HAP-1 (cell line): ENCODE measurements at regions not wholly inside any gene's neighbourhood (a gene's known extent, or its start where the extent isn't known, plus 50 kb on each side); places are given as distances from the start of the nearest gene placed in this dataset.
"Not testable (repeated sequence)": the region's sequence is repeated elsewhere in the genome, so short reads cannot be mapped to it uniquely, and the experiment has no call there.

Source experiments
- DNase-seq, 2 experiments: peaks; one replicate each; pipeline ENCODE4 v3.0.0-alpha.2; 2016 to 2020; ENCODE audit warnings: low spot score in 2 of 2
- H3K27me3 ChIP-seq: fragments of 250-450 bp; sonication (Bioruptor Pico); 2 replicates; pipeline ENCODE4 v1.5.1; 2020; ENCODE audit warnings: low read depth, mild to moderate bottlenecking, moderate library complexity
- H3K36me3 ChIP-seq: fragments of 250-450 bp; sonication (Bioruptor Pico); replicated peaks from 2 replicates; pipeline ENCODE4 v1.5.1; 2020; ENCODE audit warnings: mild to moderate bottlenecking
- H3K4me1 ChIP-seq: fragments of 250-450 bp; sonication (Bioruptor Pico); 2 replicates; pipeline ENCODE4 v1.5.1; 2020; ENCODE audit warnings: mild to moderate bottlenecking
- H3K4me3 ChIP-seq: fragments of 250-450 bp; sonication (Bioruptor Pico); 2 replicates; pipeline ENCODE4 v1.5.1; 2020; ENCODE audit warnings: mild to moderate bottlenecking, moderate library complexity
- H3K9me3 ChIP-seq: fragments of 250-450 bp; sonication (Bioruptor Pico); 2 replicates; pipeline ENCODE4 v1.5.1; 2020; ENCODE audit warnings: mild to moderate bottlenecking, moderate library complexity
- in situ Hi-C: fragments of 300-500 bp; cut with MboI; formaldehyde crosslinking; loops from 3 replicates; pipeline ENCODE4 v1.14.3; 2020; ENCODE audit warnings: low sequenced_read_pairs, inconsistent platforms, mixed read lengths

DNA sequence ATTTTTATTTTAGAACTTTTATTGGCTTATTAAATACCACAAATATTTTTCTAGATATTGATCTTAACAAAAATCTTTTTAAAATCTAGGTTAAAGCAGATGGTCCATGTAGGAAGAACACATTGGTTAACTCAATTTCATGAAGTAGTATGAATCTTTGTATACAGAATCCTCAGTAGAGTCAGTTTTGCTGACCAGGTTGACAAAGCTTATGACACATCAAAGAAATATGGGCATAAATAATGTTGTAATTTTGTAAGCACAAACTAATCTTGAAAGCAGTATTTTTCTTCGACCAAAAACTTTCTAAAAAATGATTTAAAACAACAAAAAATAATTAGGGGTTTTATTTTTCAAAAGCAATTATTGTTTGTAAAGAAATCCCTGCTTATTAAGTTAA is 479.3 kb upstream of the PCDH10 start:
- no peaks in the 10 kb centered on the region for H3K36me3 ChIP-seq
- in situ Hi-C loops = no loop called here
- no peaks in the 10 kb centered on the region for H3K9me3 ChIP-seq
- DNase-seq = no peak
- no peaks in the 10 kb centered on the region for H3K4me1 ChIP-seq
- no peak overlapping the region for H3K4me3 ChIP-seq
- no peaks in the 10 kb centered on the region for H3K27me3 ChIP-seq

DNA sequence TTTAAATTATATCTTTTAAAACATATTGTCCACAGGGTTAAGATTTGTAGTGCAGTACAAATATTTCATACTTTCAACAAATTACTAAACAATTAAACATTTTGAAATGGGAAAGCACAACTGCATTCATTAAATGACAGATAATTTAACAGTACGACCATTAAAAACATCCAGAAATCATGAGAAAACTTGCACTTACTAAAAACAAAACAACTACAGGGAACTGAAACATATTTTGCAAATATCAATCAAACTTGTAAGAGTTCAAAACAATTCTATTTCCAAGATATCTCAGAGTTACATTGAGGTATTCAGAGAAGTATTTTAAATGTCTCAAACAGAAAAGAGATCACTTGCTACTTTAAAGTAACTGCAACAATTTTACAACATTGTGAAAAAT is 478.5 kb upstream of the PCDH10 start:
- H3K4me3 ChIP-seq = no peak overlapping the region
- no peaks in the 10 kb centered on the region for H3K27me3 ChIP-seq
- in situ Hi-C loops = no loop called here
- H3K4me1 ChIP-seq = no peaks in the 10 kb centered on the region
- no peaks in the 10 kb centered on the region for H3K9me3 ChIP-seq
- no peak for DNase-seq
- no peaks in the 10 kb centered on the region for H3K36me3 ChIP-seq

DNA sequence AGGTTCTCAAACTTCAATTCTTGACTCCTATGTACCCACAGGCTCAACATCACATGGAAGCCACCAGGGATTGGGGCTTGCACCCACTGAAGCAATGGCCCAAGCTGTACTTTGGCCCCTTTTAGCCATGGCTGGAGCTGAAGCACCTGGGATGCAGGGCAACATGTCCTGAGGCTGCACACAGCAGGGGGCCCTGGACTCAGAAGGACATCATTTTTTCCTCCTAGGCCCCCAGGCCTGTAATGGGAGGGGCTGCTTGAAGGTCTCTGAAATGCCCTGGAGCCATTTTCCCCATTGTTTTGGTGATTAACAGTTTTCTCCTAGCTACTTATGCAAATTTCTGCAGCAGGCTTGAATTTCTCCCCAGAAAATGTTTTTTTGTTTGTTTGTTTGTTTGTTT is 465.1 kb upstream of the PCDH10 start:
- no peaks in the 10 kb centered on the region for H3K36me3 ChIP-seq
- no peaks in the 10 kb centered on the region for H3K27me3 ChIP-seq
- H3K4me1 ChIP-seq = no peaks in the 10 kb centered on the region
- peak in 1 of 2 experiments; percentile 27 for DNase-seq
- 0 out of 2 replicates have a peak, but pooled peaks cover 2% of the 10 kb centered on the region for H3K9me3 ChIP-seq
- in situ Hi-C loops = no loop called here
- no peak overlapping the region for H3K4me3 ChIP-seq

DNA sequence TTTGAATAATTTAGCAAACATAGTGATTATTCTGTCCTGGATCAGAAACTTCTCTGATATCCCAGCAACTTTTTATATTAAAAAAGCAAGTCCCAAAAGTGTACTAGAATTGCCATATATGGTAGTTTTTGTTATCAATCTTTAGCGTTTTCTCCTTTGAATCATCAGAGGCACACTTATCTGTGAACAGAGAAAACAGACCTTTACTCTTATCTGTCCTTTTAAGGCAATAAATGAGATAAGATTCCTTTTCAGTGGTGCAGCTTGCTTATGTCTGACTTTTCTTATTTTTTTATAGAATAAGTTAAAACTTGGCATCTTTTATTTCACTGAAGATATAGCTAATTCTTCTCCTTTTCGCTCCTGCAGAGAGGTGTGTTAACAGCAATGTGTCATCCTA is 458.1 kb upstream of the PCDH10 start:
- Histone ChIP-seq H3K27me3 (no peaks in the 10 kb centered on the region), H3K9me3 (no peaks in the 10 kb centered on the region), H3K4me1 (no peaks in the 10 kb centered on the region), H3K4me3 (no peak overlapping the region), H3K36me3 (no peaks in the 10 kb centered on the region)
- no peak for DNase-seq
- in situ Hi-C loops = no loop called here

DNA sequence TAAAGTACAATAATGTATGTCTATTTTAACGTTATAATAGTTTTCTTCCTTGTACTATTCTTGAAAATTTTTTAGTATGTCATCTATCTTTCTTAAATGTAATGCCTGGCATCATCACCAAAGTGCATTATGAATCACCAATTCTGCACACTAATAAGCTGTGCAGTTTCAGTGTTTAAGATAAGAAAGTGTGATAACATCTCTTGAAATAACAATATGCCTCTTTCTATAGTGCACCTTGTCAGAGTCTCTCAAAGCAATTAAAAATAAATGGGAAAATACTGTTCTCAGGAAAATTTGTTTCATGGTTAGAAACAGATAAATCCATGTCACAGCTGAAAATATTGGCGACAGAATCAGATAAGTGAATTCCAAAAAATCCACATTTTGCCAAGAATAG is 457.4 kb upstream of the PCDH10 start:
- no peak for DNase-seq
- in situ Hi-C loops = no loop called here
- H3K36me3 ChIP-seq = no peaks in the 10 kb centered on the region

DNA sequence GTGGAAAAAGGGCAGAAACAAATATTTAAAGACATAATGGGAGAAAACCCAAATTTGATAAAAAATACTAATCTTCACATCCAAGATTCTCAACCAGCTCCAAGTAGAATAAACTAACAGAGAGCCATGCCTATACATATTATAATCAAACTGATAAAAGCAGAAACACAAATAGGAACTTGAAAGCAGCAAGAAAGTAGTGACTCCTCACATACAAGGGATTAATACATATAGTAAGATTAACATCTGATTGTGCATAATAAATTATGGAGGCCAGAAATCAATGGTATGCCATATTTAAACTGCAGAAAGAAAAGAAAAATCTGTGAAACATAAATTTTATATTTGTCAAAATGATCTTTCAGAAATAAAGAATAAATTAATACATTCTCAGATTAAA is 454.3 kb upstream of the PCDH10 start:
- Histone ChIP-seq H3K4me3 (no peak overlapping the region), H3K9me3 (no peaks in the 10 kb centered on the region), H3K27me3 (no peaks in the 10 kb centered on the region), H3K36me3 (no peaks in the 10 kb centered on the region), H3K4me1 (no peaks in the 10 kb centered on the region)
- no peak for DNase-seq
- in situ Hi-C loops = no loop called here

More for the DNA sequence above, 457.4 kb upstream of the PCDH10 start:
- Histone ChIP-seq H3K4me3 (no peak overlapping the region), H3K9me3 (no peaks in the 10 kb centered on the region), H3K4me1 (no peaks in the 10 kb centered on the region), H3K27me3 (no peaks in the 10 kb centered on the region)

DNA sequence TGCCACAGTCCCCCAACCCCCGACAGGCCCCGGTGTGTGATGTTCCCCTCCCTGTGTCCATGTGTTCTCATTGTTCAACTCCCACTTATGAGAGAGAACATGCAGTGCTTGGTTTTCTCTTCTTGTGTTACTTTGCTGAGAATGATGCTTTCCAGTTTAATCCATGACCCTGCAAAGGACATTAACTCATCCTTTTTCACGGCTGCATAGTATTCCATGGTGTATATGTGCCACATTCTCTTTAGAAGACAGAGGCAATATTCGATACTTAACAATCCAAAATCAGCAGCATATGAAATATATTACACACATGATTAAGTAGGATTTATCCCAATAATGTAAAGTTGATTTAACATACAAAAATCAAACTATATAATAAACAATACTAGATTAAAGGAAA is 451.6 kb upstream of the PCDH10 start:
- H3K9me3 ChIP-seq, H3K36me3 ChIP-seq, in situ Hi-C loops, H3K4me3 ChIP-seq, DNase-seq, H3K27me3 ChIP-seq: not testable (repeated sequence)
- peaks cover 14% of the 10 kb centered on the region for H3K4me1 ChIP-seq

DNA sequence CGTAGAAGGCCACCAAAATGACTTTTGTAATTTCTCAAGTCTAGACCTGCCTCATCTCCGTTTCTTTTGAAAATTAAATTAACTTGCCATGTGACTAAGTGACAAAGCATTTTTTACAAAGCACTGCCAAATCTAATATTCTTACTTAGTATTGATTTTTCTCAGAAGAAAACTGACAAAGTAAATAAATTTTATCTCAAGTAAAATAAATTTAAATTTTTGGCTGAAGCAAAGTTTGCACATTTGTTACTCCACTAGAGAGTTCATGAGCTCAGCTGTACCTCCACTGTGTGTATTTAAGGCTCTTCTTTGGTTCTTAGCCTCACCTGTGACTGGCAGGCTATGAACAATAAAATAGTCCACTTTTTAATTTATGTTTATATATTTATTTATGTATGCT is 441.1 kb upstream of the PCDH10 start:
- no peak for DNase-seq
- Histone ChIP-seq H3K36me3 (no peaks in the 10 kb centered on the region), H3K9me3 (no peaks in the 10 kb centered on the region), H3K4me1 (peaks cover 22% of the 10 kb centered on the region), H3K27me3 (no peaks in the 10 kb centered on the region), H3K4me3 (no peak overlapping the region)
- in situ Hi-C loops = no loop called here

DNA sequence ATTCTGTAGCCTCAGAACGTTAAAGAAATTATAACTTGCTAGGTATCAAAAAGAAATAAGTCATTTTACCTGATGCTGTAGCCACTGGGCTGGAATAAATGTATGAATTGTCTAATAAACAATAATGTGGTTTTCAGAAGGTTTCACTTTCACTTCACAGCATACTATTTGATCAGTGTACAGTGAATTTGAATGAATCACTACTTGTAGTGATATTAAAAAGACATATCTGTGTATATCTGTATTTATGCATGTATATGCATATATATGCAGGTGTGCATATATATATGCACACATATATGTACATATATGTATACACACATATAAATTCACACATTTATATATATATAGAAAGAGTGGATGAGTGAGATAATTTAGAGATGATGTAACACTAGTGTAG is 440.0 kb upstream of the PCDH10 start:
- in situ Hi-C loops = no loop called here
- DNase-seq = no peak
- peaks cover 15% of the 10 kb centered on the region for H3K4me1 ChIP-seq
- H3K4me3 ChIP-seq = no peak overlapping the region
- no peaks in the 10 kb centered on the region for H3K9me3 ChIP-seq
- no peaks in the 10 kb centered on the region for H3K36me3 ChIP-seq
- no peaks in the 10 kb centered on the region for H3K27me3 ChIP-seq

DNA sequence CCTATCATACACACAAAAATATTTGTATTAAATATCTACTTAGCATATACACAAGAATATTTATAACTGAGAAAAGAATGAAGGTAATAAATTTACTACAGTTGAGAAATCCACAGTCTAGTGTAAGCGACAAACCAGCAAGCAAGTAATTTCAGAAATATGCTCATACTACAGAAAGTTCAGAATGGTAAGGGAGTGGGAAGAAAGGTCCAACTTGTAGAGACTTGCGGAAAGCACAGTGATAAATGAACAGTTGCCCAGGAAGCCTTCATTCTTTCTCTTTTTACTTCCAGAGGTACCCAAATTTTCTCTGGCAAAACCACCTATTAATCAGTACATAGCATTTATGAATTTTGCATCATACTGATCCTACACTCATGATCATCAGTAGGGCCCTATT is 438.1 kb upstream of the PCDH10 start:
- peaks cover 7% of the 10 kb centered on the region; the same call in 1 of the 2 replicates for H3K4me1 ChIP-seq
- DNase-seq = no peak
- no peaks in the 10 kb centered on the region for H3K27me3 ChIP-seq
- no peaks in the 10 kb centered on the region for H3K36me3 ChIP-seq
- H3K4me3 ChIP-seq = no peak overlapping the region
- H3K9me3 ChIP-seq = no peaks in the 10 kb centered on the region
- in situ Hi-C loops = no loop called here

DNA sequence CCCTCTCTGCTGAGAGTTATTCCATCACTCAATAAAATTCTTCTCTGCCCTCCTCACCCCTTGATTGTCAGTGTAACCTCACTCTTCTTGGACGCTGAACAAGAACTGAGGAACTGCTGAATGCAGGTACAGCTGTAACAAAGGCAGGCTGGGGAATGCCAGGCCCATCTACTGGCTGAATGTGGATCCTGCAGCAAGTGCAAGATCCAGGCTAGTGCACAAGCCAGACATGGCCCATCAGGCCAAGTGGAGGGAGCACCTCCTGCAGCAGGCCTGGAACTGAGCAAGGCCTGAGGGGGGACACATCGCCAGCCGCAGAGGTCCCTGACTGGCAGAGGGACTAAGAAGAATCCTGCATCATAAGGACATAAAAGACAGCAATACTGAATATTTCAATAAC is 411.8 kb upstream of the PCDH10 start:
- no peaks in the 10 kb centered on the region for H3K4me1 ChIP-seq
- no peaks in the 10 kb centered on the region for H3K9me3 ChIP-seq
- no peak overlapping the region for H3K4me3 ChIP-seq
- no peak for DNase-seq
- no peaks in the 10 kb centered on the region for H3K27me3 ChIP-seq
- no peaks in the 10 kb centered on the region for H3K36me3 ChIP-seq
- in situ Hi-C loops = no loop called here

DNA sequence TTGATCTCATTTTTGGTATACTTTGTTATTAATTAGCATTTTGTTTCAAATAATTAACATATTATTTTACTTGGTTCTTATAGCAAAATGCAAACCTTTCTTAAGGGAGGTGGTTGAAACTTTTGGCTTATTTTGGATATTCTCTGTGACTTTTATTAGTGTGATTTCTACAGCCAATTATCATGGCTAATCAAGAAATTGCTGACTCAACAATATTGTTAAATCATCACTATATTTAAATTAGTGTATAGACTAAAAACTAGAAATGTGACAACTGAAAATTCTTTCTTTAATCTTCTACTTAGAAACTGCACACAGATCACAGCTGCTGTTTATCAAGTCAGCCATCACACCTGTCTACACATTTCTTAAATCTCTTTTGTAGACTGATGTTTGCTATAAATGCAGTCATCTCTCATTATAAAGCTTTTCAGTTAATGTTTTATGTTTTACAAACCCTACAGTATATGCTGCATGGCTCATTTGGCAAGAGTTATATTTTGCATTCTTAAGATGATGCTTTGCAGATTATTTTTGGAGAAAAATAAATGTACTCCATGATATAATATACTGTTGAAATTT is 389.8 kb upstream of the PCDH10 start:
- in situ Hi-C loops = no loop called here
- no peak overlapping the region for H3K4me3 ChIP-seq
- DNase-seq = no peak

DNA sequence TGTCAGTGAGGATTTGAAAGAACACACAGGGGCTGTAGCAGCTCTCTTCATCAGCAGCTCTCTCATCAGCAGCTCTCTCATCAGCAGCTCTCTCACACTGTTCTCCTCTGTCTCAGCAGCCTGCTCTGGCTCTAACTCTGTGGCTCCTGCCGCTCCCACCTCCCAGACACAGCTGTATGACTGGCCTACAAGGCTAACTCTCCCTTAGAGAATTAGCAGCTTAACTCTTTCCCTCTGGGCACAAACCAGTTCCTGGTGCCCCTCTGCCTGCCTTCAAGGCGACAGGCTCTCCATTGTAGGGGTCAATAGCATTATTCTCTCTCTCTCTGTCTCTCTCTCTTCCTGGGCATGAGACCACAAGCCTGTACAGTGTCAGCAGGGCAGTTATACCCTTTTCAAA is 385.6 kb upstream of the PCDH10 start:
- Histone ChIP-seq H3K4me1 (0 out of 2 replicates have a peak, but pooled peaks cover 1% of the 10 kb centered on the region), H3K27me3 (no peaks in the 10 kb centered on the region), H3K9me3 (no peaks in the 10 kb centered on the region), H3K36me3 (no peaks in the 10 kb centered on the region), H3K4me3 (no peak overlapping the region)
- no peak for DNase-seq
- in situ Hi-C loops = no loop called here

More for the DNA sequence above, 389.8 kb upstream of the PCDH10 start:
- H3K36me3 ChIP-seq = no peaks in the 10 kb centered on the region
- H3K9me3 ChIP-seq = no peaks in the 10 kb centered on the region
- H3K4me1 ChIP-seq = no peaks in the 10 kb centered on the region
- no peaks in the 10 kb centered on the region for H3K27me3 ChIP-seq

DNA sequence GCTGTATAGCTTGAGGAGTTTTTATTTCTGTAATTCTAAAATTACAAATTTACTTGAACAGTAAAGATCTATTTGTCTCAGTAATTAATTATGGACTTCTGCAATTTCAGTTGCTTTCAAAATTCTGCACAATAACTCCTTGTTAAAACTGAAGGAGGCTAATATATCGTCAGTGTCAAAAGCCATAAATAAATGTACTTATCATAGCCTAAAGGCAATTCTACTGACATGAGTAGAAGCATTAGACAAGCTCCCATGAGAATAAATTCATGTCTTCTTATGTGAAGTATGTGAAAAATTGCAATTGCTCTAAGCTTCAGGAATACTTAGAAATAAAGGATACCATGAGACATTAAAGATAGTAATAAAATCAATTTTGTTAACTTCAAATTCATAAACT is 381.2 kb upstream of the PCDH10 start:
- Histone ChIP-seq H3K4me1 (peaks cover 10% of the 10 kb centered on the region; the same call in 1 of the 2 replicates), H3K9me3 (no peaks in the 10 kb centered on the region), H3K4me3 (no peak overlapping the region), H3K27me3 (no peaks in the 10 kb centered on the region), H3K36me3 (no peaks in the 10 kb centered on the region)
- in situ Hi-C loops = no loop called here
- DNase-seq = no peak

DNA sequence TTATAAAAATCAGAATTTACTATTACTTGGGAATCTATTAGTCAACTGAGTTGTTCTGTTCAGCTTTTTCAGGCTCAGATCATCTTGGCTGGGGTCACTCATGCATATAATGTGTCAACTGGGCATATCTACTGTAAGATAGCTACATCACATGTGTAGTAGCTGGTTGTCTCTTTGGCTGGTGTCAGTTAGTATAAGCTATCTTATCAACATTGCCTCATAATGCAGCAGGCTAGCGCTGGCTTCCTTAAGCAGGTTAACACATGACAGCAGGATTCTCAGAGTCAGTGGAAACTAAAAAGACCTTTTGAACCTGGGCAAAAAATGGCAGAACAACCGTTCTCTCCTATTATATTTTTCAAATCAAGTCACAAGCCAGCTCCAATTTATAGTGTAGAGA is 378.3 kb upstream of the PCDH10 start:
- in situ Hi-C loops = no loop called here
- no peak for DNase-seq
- H3K4me3 ChIP-seq = no peak overlapping the region
- no peaks in the 10 kb centered on the region for H3K9me3 ChIP-seq
- no peaks in the 10 kb centered on the region for H3K27me3 ChIP-seq
- no peaks in the 10 kb centered on the region for H3K36me3 ChIP-seq
- peaks cover 10% of the 10 kb centered on the region; the same call in 1 of the 2 replicates for H3K4me1 ChIP-seq
